ENCODE measurements at regions not wholly inside any gene's neighbourhood (a gene's known extent, or its start where the extent isn't known, plus 50 kb on each side); places are given as distances from the start of the nearest gene placed in this dataset.

DNA sequence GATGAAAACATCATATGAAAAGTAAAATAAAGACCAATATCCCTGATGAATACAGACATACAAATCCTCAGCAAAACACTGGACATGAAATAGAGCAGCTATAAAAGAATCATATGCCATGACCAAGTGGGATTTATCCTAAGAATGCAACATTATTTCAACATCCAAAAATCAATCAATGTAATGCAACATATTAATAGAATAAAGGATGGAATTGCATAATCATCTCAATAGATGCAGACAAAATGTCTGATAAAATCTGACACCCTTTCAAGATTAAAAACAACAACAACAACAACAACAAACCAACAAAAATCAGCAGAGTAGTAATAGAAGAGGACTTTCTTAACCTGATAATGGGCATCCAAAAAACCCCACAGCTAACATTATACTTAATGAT is 63.8 kb upstream of the IL1R1 start:
- DNase-seq (ENCODE audit: low spot score), result no peak

- DNase-seq (ENCODE audit: low spot score), result no peak
These were observed 61.9 kb upstream of the IL1R1 start for GRCh38 chr2:102080451-102081242.

GRCh38 chr2:102081243-102081522 is 61.4 kb upstream of the IL1R1 start:
- DNase-seq (ENCODE audit: low spot score), result no peak

DNA sequence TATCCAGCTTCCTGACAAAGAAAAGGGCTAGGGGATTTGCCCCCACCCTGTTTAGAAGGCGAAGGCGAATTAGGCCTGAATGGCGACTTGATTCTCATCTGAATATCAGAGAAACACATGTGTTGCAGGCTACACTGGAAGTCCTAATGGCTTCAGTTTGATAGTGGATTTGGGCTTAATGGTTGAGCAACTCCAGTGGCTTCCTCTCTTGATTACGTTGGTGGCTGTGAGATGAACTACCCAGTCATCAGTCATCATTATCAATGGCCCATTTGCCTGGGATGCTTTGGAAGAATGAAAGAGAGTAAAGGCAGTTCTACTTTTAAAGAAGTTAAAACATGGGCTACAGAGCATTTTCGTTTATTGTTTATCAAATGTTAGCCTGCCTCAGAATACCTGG is 60.9 kb upstream of the IL1R1 start:
- no peak for DNase-seq (ENCODE audit: low spot score)

DNA sequence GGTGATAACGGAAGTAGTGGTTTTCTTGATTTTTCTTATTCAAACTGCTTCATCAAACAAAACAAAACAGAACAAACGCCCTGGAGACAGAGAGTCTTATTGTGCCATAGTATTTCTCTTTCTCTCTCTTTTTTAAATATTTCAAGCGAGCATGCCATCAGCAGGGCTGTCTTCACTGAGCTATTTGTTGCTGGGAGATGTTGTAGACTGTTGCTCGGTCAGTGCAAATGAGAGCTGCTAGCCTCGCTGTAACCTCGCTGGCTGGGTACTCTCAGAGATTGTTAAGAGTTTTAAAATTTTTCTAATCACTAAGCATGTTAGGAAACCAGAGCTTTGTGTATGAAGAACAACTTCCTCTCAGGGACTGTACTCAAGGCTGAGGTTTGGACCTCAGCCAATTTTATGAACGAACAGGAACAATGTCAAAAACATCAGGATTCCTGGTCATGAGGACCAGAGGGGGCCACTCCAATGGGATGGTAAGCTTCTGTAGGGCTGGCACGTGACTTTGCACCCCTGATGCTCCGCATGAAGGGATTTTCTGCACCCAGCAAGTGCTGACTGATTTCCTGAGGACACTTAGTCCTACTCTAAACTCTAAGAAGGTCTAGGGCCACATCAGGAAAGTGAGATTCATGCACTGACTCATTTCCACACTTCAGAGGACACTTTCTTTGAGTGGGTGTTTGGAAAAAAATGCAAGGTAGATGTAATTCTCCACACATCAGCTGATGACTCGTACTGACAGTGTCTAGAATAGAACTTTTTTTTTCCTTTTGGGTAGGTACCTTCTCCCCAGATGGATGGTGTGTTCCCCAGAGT is 59.8 kb upstream of the IL1R1 start:
- peak; percentile 82 for DNase-seq (ENCODE audit: low spot score)

GRCh38 chr2:102083393-102083703 is 59.2 kb upstream of the IL1R1 start:
- no peak for DNase-seq (ENCODE audit: low spot score)

- no peak for DNase-seq (ENCODE audit: low spot score)
These were observed 57.9 kb upstream of the IL1R1 start for GRCh38 chr2:102084651-102085050.

DNA sequence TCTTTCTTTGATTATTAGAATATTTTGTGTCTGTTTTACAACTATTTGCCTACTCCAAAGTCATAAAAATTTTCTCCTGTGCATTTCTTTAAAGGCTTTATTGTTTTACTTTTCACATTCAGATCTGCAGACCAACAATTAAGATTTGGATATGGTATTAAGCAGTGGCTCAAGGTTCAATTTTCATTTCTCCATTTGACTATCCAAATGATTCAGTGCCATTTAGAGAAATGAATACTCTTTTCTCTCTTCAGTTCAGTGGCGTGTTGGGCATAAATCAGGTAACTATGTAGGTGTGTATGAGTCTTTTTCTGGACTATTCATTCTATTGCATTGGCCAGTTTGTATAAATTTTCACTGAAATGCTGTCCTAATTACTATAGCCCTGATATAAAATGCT is 57.3 kb upstream of the IL1R1 start:
- DNase-seq (ENCODE audit: low spot score), result no peak

- no peak for DNase-seq (ENCODE audit: low spot score)
These were observed 56.2 kb upstream of the IL1R1 start for GRCh38 chr2:102086150-102086872.

GRCh38 chr2:102091121-102091520 is 51.4 kb upstream of the IL1R1 start:
- no peak for DNase-seq (ENCODE audit: low spot score)

- DNase-seq (ENCODE audit: low spot score), result no peak
These were observed 50.6 kb upstream of the IL1R1 start for GRCh38 chr2:102091908-102092307.

GRCh38 chr2:102092535-102092934 is 50.0 kb upstream of the IL1R1 start:
- no peak for DNase-seq (ENCODE audit: low spot score)
